Breast epithelium (tissue), 4 donors: ENCODE measurements at regions not wholly inside any gene's neighbourhood (a gene's known extent, or its start where the extent isn't known, plus 50 kb on each side); places are given as distances from the start of the nearest gene placed in this dataset.

Experiments
- DNase-seq, 2 donors: peaks; one replicate each; pipeline ENCODE4 v3.0.0-alpha.2; 2019; ENCODE audit warnings: low spot score in 2 of 2
- H3K27ac ChIP-seq, 2 donors: fragments of 200-600 bp; sonication (generic) in 1 of 2; one replicate each; pipeline ENCODE4 v1.5.1; 2016 to 2019; ENCODE audit warnings: mild to moderate bottlenecking in 1 of 2
- H3K27me3 ChIP-seq, 2 donors: fragments of 200-600 bp; sonication (generic) in 1 of 2; one replicate each; pipeline versions ENCODE4 v1.5.1 to v1.6.0; 2017 to 2019; ENCODE audit warnings: control low read depth in 1 of 2, mild to moderate bottlenecking in 1 of 2
- H3K36me3 ChIP-seq: fragments of 200-600 bp; one replicate; pipeline ENCODE4 v1.5.1; 2019
- H3K4me1 ChIP-seq, 2 donors: fragments of 200-600 bp; sonication (generic); one replicate each; pipeline ENCODE4 v1.5.1; 2016 to 2019; ENCODE audit warnings: control low read depth in 1 of 2
- H3K4me3 ChIP-seq, 3 donors: fragments of 200-600 bp; sonication (generic); 1 replicate in 2 of 3; 2 replicates in 1 of 3; pipeline ENCODE4 v1.5.1; 2016 to 2019; ENCODE audit warnings: mild to moderate bottlenecking in 3 of 3, moderate library complexity in 2 of 3
- H3K9me3 ChIP-seq, 2 donors: fragments of 200-600 bp; sonication (generic) in 1 of 2; one replicate each; pipeline ENCODE4 v1.5.1; 2016 to 2019; ENCODE audit warnings: control low read depth in 1 of 2
- POLR2A ChIP-seq: fragments of 450-650 bp; IDR thresholded peaks from one replicate; pipeline ENCODE4 v1.6.1; 2016; ENCODE audit warnings: antibody characterized with exemption, mild to moderate bottlenecking, moderate library complexity
- POLR2AphosphoS5 ChIP-seq, 3 donors: sonication (generic); formaldehyde crosslinking; IDR thresholded peaks; one replicate each; pipeline ENCODE4 v1.6.1; 2017; ENCODE audit warnings: antibody characterized with exemption in 3 of 3
- intact Hi-C: fragments of 100-400 bp; cut with DNase I; formaldehyde crosslinking; loops from one replicate; pipeline ENCODE4 v1.15.1; 2023; ENCODE audit warnings: low total_unique reads
- TF ChIP-seq, protein P1 (sequence below), 3 donors: fragments of 450-650 bp; IDR thresholded peaks; one replicate each; pipeline ENCODE4 v1.5.1; 2016 to 2017; ENCODE audit warnings: antibody characterized with exemption in 3 of 3, mild to moderate bottlenecking in 3 of 3, moderate library complexity in 3 of 3

DNA sequence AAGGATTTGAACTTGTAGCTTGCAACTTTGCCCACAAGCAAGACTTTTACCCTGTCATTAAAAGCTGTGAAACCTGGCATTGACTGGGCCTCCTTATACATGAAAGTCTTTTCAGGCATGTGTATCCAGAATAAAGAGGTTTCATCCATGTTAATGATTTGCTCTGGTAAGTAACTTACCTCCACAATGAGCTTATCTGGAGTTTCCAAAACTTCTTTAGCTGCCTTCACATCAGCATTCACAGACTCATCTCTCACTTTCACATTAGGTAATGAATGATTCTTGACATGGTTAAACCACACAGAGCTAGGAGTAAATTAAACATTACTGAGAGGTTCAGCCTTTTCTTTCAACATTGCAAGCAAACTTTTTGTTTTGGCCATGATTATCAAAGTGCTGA, 234.4 kb upstream of the CLEC14A start:
- Histone ChIP-seq H3K9me3 (peaks cover 0 to 4% of the 10 kb centered on the region in 2 donors), H3K4me1 (no peaks in the 10 kb centered on the region), H3K36me3 (no peaks in the 10 kb centered on the region), H3K27me3 (no peaks in the 10 kb centered on the region), H3K27ac (no peak overlapping the region), H3K4me3 (no peak overlapping the region)
- TF ChIP-seq POLR2A (no peak), POLR2AphosphoS5 (IDR thresholded peaks at IDR 0.05) (no peak)
- TF ChIP-seq, protein P1, sequence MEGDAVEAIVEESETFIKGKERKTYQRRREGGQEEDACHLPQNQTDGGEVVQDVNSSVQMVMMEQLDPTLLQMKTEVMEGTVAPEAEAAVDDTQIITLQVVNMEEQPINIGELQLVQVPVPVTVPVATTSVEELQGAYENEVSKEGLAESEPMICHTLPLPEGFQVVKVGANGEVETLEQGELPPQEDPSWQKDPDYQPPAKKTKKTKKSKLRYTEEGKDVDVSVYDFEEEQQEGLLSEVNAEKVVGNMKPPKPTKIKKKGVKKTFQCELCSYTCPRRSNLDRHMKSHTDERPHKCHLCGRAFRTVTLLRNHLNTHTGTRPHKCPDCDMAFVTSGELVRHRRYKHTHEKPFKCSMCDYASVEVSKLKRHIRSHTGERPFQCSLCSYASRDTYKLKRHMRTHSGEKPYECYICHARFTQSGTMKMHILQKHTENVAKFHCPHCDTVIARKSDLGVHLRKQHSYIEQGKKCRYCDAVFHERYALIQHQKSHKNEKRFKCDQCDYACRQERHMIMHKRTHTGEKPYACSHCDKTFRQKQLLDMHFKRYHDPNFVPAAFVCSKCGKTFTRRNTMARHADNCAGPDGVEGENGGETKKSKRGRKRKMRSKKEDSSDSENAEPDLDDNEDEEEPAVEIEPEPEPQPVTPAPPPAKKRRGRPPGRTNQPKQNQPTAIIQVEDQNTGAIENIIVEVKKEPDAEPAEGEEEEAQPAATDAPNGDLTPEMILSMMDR (IDR thresholded peaks at IDR 0.05): no peak
- DNase-seq: no peak
- intact Hi-C loops: no loop called here

DNA sequence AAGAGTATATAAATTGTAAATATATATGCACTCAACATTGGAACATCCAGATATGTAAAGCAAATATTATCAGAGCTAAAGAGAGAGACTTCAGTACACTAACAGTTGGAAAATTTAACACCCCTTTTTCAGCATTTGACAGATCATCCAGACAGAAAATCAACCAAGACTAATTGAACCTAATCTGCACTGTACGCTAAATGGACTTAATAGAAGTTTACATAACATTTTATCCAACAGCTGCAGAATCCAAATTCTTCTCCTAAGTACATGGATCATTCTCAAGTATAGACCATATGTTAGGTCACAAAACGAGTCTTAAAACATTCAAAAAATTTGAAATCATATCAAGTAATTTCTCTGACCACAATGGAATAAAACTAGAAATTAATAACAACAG, 229.1 kb upstream of the CLEC14A start:
- TF ChIP-seq POLR2A: no peak
- no peak for TF ChIP-seq POLR2AphosphoS5 (IDR thresholded peaks at IDR 0.05)
- TF ChIP-seq, protein P1 (IDR thresholded peaks at IDR 0.05): no peak
- intact Hi-C loops: no loop called here
- no peak overlapping the region for H3K4me3 ChIP-seq
- H3K9me3 ChIP-seq: peaks cover 0 to 4% of the 10 kb centered on the region in 2 donors
- H3K27me3 ChIP-seq: no peaks in the 10 kb centered on the region
- no peak for DNase-seq
- H3K27ac ChIP-seq: no peak overlapping the region
- no peaks in the 10 kb centered on the region for H3K4me1 ChIP-seq
- no peaks in the 10 kb centered on the region for H3K36me3 ChIP-seq

DNA sequence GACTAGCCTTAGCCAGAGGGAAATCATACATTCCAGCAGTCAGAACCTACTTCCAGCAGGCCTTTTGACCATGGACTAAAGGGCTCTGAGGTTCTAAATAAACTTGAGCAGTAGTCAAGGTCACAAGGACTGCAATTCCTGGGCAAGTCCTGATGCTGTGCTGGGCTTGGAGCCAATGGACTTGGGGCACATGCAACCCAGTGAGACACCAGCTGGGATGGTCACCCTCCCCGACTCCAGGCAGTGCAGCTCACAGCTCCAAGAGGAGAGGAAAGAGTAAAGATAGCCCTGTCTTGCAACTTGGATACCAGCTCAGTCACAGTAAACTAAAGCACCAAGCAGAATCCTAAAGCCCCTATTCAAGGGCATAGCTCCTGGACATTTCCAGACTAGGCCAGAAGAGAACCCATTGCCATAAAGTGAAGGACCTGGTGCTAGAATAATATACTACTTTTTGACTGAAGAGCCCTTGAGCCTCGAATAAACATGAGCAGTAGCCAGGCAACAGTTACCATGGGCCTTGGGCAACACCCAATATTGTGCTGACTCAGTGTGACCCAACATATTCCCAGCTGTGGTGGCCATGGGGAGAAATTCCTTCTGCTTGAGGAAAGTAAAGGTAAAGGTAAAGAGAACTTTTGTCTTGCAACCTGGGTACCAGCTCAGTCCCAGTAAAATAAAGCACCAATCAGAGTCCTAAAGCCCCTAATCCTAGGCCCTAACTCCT, 226.2 kb upstream of the CLEC14A start:
- Histone ChIP-seq H3K27ac (no peak overlapping the region), H3K27me3 (no peaks in the 10 kb centered on the region), H3K4me3 (no peak overlapping the region), H3K4me1 (no peaks in the 10 kb centered on the region), H3K36me3 (no peaks in the 10 kb centered on the region), H3K9me3 (peaks cover 13 to 22% of the 10 kb centered on the region in 2 donors)
- intact Hi-C loops: no loop called here
- TF ChIP-seq, protein P1 (IDR thresholded peaks at IDR 0.05): no peak
- TF ChIP-seq POLR2AphosphoS5 (IDR thresholded peaks at IDR 0.05) (no peak), POLR2A (no peak)
- DNase-seq: no peak

DNA sequence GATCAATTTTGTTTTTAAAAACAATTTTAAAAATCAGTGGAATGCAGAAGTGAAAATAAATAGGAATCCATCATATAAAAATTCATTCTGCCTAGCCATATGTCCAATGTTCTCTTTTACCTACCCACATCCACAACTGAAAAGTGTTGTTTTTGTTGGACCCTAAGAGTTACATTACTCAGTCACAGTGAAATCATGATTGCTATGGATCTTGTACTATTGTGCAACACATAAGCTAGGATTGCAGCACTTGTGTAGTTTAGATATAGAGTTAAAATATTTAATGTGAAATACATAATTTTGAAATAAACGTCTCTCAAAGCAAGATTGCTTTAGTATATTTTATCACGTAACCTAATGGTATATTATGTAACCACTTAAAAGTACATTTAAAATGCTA, 213.3 kb upstream of the CLEC14A start:
- Histone ChIP-seq H3K9me3 (no peaks in the 10 kb centered on the region), H3K27me3 (no peaks in the 10 kb centered on the region), H3K4me1 (no peaks in the 10 kb centered on the region), H3K36me3 (no peaks in the 10 kb centered on the region), H3K4me3 (no peak overlapping the region), H3K27ac (no peak overlapping the region)
- intact Hi-C loops: no loop called here
- no peak for DNase-seq
- TF ChIP-seq POLR2A (no peak), POLR2AphosphoS5 (IDR thresholded peaks at IDR 0.05) (no peak)
- TF ChIP-seq, protein P1 (IDR thresholded peaks at IDR 0.05): no peak

DNA sequence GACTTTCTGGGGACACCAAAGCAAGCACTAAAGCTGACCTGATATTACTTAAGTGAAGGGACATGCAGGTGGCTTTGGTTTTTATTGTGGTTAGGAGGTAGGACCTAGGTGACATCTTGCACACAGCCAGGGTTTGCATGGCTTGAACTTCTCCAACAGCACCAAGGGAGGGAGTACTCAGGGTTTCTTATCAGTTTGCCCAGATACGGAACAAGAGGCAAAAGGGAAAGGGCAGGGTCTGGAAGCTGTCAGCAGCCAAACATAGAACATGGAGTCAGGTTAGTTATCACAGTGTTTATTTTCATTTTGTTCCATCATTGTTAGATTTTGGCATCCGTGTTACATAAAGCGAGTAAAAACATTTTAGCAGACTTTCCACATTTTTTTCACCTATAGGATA, 186.3 kb upstream of the CLEC14A start:
- TF ChIP-seq, protein P1 (IDR thresholded peaks at IDR 0.05): no peak
- TF ChIP-seq POLR2AphosphoS5 (IDR thresholded peaks at IDR 0.05) (no peak), POLR2A (no peak)
- no peak for DNase-seq
- Histone ChIP-seq H3K9me3 (peaks cover 7 to 20% of the 10 kb centered on the region in 2 donors), H3K4me1 (no peaks in the 10 kb centered on the region), H3K27me3 (no peaks in the 10 kb centered on the region), H3K4me3 (no peak overlapping the region), H3K27ac (no peak overlapping the region), H3K36me3 (no peaks in the 10 kb centered on the region)
- intact Hi-C loops: no loop called here
